HUES48 (cell line): ENCODE measurements at regions not wholly inside any gene's neighbourhood (a gene's known extent, or its start where the extent isn't known, plus 50 kb on each side); places are given as distances from the start of the nearest gene placed in this dataset.

Source experiments
- H3K27ac ChIP-seq: one replicate; pipeline ENCODE4 v1.7.0; 2013; ENCODE audit warnings: low read depth, low read length, inconsistent platforms
- H3K27me3 ChIP-seq: 2 replicates; pipeline ENCODE4 v1.6.1; 2013; ENCODE audit warnings: mild to moderate bottlenecking, low read length; ENCODE audit not compliant: control insufficient read depth, insufficient read depth
- H3K36me3 ChIP-seq: 2 replicates; pipeline ENCODE4 v1.6.1; 2013; ENCODE audit warnings: low read length; ENCODE audit not compliant: control insufficient read depth, insufficient read depth
- H3K4me1 ChIP-seq: 2 replicates; pipeline ENCODE4 v1.6.1; 2013; ENCODE audit warnings: mild to moderate bottlenecking, low read length; ENCODE audit not compliant: control insufficient read depth, insufficient read depth
- H3K4me3 ChIP-seq: 2 replicates; pipeline ENCODE4 v1.5.1; 2013; ENCODE audit warnings: mild to moderate bottlenecking, low read depth, low read length
- H3K9ac ChIP-seq: 2 replicates; pipeline ENCODE4 v1.6.1; 2013; ENCODE audit warnings: mild to moderate bottlenecking, low read depth, low read length, moderate library complexity
- H3K9me3 ChIP-seq: 2 replicates; pipeline ENCODE4 v1.6.1; 2013; ENCODE audit warnings: low read length; ENCODE audit not compliant: control insufficient read depth, insufficient read depth

- no peak overlapping the region for H3K4me3 ChIP-seq
- H3K36me3 ChIP-seq = no peaks in the 10 kb centered on the region
- H3K9ac ChIP-seq = no peak overlapping the region
- no peaks in the 10 kb centered on the region for H3K27me3 ChIP-seq
- H3K27ac ChIP-seq = no peak overlapping the region
- no peaks in the 10 kb centered on the region for H3K9me3 ChIP-seq
- H3K4me1 ChIP-seq = peaks cover 5% of the 10 kb centered on the region; the same call in 1 of the 2 replicates
Measured at GRCh38 chr5:105821800-105822199, 1848.9 kb downstream of the EFNA5 start.

GRCh38 chr5:105817914-105818313 lies 1852.8 kb downstream of the EFNA5 start:
- H3K27ac ChIP-seq = no peak overlapping the region
- H3K4me1 ChIP-seq = no peaks in the 10 kb centered on the region

GRCh38 chr5:105817416-105817815 lies 1853.3 kb downstream of the EFNA5 start:
- Histone ChIP-seq H3K4me1 (no peaks in the 10 kb centered on the region), H3K4me3 (no peak overlapping the region), H3K27ac (no peak overlapping the region), H3K9ac (no peak overlapping the region), H3K36me3 (no peaks in the 10 kb centered on the region), H3K9me3 (no peaks in the 10 kb centered on the region), H3K27me3 (no peaks in the 10 kb centered on the region)

More at GRCh38 chr5:105817914-105818313, 1852.8 kb downstream of the EFNA5 start:
- Histone ChIP-seq H3K9me3 (no peaks in the 10 kb centered on the region), H3K36me3 (no peaks in the 10 kb centered on the region), H3K4me3 (no peak overlapping the region), H3K27me3 (no peaks in the 10 kb centered on the region), H3K9ac (no peak overlapping the region)

GRCh38 chr5:105816961-105817360 lies 1853.8 kb downstream of the EFNA5 start:
- Histone ChIP-seq H3K4me1 (no peaks in the 10 kb centered on the region), H3K9me3 (no peaks in the 10 kb centered on the region), H3K9ac (no peak overlapping the region), H3K27me3 (no peaks in the 10 kb centered on the region), H3K36me3 (no peaks in the 10 kb centered on the region), H3K4me3 (no peak overlapping the region), H3K27ac (no peak overlapping the region)

- no peaks in the 10 kb centered on the region for H3K9me3 ChIP-seq
- H3K27me3 ChIP-seq = no peaks in the 10 kb centered on the region
- H3K36me3 ChIP-seq = no peaks in the 10 kb centered on the region
- peaks cover 9% of the 10 kb centered on the region; the same call in 1 of the 2 replicates for H3K4me1 ChIP-seq
- H3K4me3 ChIP-seq = no peak overlapping the region
- H3K27ac ChIP-seq = no peak overlapping the region
- no peak overlapping the region for H3K9ac ChIP-seq
Measured at GRCh38 chr5:105812304-105812703, 1858.4 kb downstream of the EFNA5 start.

GRCh38 chr5:105807951-105808350 lies 1862.8 kb downstream of the EFNA5 start:
- H3K36me3 ChIP-seq = no peaks in the 10 kb centered on the region
- H3K9ac ChIP-seq = no peak overlapping the region
- no peaks in the 10 kb centered on the region for H3K27me3 ChIP-seq
- H3K4me1 ChIP-seq = peaks cover 9% of the 10 kb centered on the region; the same call in 1 of the 2 replicates
- H3K27ac ChIP-seq = no peak overlapping the region
- H3K9me3 ChIP-seq = peaks cover 13% of the 10 kb centered on the region
- no peak overlapping the region for H3K4me3 ChIP-seq

GRCh38 chr5:105807290-105807689 lies 1863.4 kb downstream of the EFNA5 start:
- no peaks in the 10 kb centered on the region for H3K36me3 ChIP-seq
- H3K27ac ChIP-seq = no peak overlapping the region
- H3K4me3 ChIP-seq = no peak overlapping the region
- peaks cover 19% of the 10 kb centered on the region for H3K9me3 ChIP-seq
- H3K4me1 ChIP-seq = peaks cover 9% of the 10 kb centered on the region; the same call in 1 of the 2 replicates
- H3K9ac ChIP-seq = no peak overlapping the region
- no peaks in the 10 kb centered on the region for H3K27me3 ChIP-seq

- Histone ChIP-seq H3K4me3 (no peak overlapping the region), H3K36me3 (no peaks in the 10 kb centered on the region), H3K27ac (no peak overlapping the region), H3K9ac (no peak overlapping the region), H3K4me1 (peaks cover 9% of the 10 kb centered on the region; the same call in 1 of the 2 replicates), H3K27me3 (no peaks in the 10 kb centered on the region), H3K9me3 (peaks cover 25% of the 10 kb centered on the region)
Measured at GRCh38 chr5:105806596-105806995, 1864.1 kb downstream of the EFNA5 start.

- H3K9me3 ChIP-seq = peaks cover 25% of the 10 kb centered on the region
- H3K9ac ChIP-seq = no peak overlapping the region
- no peaks in the 10 kb centered on the region for H3K27me3 ChIP-seq
- no peaks in the 10 kb centered on the region for H3K36me3 ChIP-seq
- H3K4me1 ChIP-seq = no peaks in the 10 kb centered on the region
- no peak overlapping the region for H3K27ac ChIP-seq
- H3K4me3 ChIP-seq = no peak overlapping the region
Measured at GRCh38 chr5:105803431-105803830, 1867.3 kb downstream of the EFNA5 start.

- H3K9me3 ChIP-seq = no peaks in the 10 kb centered on the region
- H3K27me3 ChIP-seq = no peaks in the 10 kb centered on the region
- no peaks in the 10 kb centered on the region for H3K36me3 ChIP-seq
- no peaks in the 10 kb centered on the region for H3K4me1 ChIP-seq
- H3K4me3 ChIP-seq = no peak overlapping the region
- no peak overlapping the region for H3K9ac ChIP-seq
- H3K27ac ChIP-seq = no peak overlapping the region
Measured at GRCh38 chr5:105794578-105794977, 1876.2 kb downstream of the EFNA5 start.

- Histone ChIP-seq H3K36me3 (no peaks in the 10 kb centered on the region), H3K27me3 (no peaks in the 10 kb centered on the region), H3K9me3 (no peaks in the 10 kb centered on the region), H3K4me3 (no peak overlapping the region), H3K9ac (no peak overlapping the region), H3K4me1 (no peaks in the 10 kb centered on the region), H3K27ac (no peak overlapping the region)
Measured at GRCh38 chr5:105789246-105789645, 1881.5 kb downstream of the EFNA5 start.

GRCh38 chr5:105783811-105784210 lies 1886.9 kb downstream of the EFNA5 start:
- H3K9ac ChIP-seq = no peak overlapping the region
- H3K9me3 ChIP-seq = no peaks in the 10 kb centered on the region
- H3K27ac ChIP-seq = no peak overlapping the region
- H3K36me3 ChIP-seq = no peaks in the 10 kb centered on the region
- H3K4me3 ChIP-seq = no peak overlapping the region
- no peaks in the 10 kb centered on the region for H3K4me1 ChIP-seq
- H3K27me3 ChIP-seq = no peaks in the 10 kb centered on the region
